ENCODE measurements at regions not wholly inside any gene's neighbourhood (a gene's known extent, or its start where the extent isn't known, plus 50 kb on each side); places are given as distances from the start of the nearest gene placed in this dataset.

GRCh38 chr2:150042500-150043171 lies 444.8 kb downstream of the RND3 start:
- no peak for DNase-seq

DNA sequence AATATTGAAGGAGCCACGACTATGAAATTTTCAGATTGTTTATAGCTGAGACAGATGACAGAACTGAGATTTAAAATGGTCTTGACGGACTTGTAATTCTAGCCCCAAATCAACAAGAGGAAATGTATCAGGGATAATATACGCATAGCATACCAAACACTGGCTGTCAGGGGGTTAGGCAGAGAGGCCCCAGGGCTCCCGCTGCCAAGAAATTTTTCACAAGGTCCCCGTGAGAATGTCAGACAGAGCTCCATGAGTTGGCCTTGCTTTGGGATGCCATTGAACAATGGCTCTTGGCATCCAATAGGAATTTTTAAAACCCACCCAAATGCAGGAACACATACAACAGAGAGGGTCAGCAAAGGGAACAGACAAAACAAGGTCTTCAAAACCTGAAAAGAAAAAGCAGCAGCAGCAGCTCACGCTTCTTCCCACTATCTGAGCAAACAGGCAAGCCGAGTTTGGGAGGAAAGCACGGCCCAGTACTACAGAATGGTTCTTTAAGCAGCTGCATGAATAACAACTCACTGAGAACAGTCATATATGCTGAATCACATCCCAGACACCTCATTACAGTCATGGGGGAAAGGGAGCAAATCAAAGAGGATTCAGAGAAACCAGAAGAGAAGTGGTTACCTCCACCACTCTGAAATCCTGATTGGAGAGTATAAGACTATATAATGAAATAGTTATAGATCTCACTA lies 445.6 kb downstream of the RND3 start:
- DNase-seq, result no peak

DNA sequence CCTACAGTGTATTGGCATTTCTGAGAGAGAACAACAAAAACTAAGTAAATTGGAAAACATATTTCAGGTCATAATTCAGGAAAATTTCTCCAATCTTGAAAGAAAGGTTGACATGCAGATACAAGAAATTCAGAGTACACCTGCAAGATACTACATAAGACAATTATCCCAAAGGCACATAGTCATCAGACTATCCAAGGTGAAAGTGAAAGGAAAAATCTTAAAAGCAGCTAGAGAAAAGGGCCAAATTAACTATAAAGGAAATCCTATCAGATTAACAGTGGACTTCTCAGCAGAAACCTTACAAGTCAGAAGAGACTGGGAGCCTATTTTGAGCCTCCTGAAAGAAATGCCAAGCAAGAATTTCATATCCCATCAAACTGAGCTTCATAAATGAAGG lies 449.0 kb upstream of the MMADHC start:
- DNase-seq, result no peak

DNA sequence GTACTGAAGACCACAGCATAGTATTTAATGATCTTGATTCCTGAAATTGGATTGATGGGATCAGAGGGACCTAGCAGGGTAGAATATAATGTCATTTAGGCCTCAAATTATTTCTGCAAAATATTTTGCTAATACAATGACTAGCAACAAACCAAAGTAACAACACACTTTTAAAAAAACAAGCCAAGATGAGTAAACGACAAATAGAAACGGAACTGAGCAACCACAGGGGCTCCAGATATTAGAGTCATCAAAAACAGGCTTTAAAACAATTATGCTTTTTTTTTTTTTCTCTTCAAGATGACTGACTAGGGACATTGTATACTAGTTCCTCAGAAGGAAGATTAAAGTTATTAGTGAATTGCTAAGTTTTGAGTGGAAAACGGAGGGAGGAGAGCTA lies 447.1 kb upstream of the MMADHC start:
- DNase-seq, result no peak

DNA sequence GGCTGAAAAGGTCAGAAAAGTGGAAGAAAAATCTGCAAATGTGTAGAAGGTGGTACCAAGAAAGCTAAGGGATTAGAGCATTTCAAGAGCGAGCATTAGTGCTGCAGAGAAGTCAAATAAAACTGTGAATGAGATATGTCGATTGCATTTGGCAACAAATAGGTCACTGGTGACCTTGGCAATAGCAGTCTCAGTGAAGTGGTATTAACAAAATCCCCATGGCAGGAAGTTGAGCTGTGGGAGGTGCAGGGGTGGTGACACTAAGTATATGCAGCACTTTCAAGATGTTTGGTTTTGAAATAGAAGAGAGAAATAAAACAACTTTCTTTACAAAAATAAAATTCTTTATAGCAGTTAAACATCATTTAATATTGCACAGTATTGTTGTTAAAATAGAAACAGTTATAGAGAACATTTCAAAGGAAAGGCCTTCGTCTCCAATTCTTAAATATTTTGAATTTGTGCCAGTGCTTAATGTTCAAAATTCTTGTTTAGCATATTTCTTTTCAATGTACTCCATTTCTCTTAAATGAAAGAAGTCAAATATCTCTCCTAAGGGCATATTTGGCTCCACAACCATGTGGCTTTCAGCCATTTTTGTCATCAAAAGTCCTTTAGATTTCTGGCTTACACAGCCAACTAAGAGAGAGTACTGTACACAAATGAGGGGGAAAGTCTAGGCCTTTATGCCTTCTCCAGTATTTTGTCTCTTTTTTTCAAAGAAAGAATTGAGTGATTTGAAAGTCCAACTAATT lies 443.0 kb upstream of the MMADHC start:
- DNase-seq, result peak in 1 of 2 experiments; percentile 47

DNA sequence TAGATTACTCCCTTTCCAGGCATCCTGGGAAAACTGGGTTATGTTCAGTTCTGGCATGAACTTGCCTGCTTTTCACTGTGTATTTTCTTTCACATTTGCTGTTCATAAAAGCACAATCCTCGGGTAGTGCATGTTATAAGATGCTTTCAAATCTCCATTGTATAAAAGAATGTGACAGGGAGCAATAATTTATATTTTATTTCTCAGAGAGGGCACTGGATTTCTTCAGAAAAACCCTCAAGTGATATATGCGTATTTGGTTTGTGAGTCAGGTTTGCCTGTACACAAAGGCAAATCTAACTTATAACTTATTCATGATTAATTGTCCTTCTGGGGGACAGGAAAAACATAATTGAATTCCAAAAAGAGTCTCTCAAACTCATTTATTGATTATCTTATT lies 440.7 kb upstream of the MMADHC start:
- DNase-seq, result no peak

DNA sequence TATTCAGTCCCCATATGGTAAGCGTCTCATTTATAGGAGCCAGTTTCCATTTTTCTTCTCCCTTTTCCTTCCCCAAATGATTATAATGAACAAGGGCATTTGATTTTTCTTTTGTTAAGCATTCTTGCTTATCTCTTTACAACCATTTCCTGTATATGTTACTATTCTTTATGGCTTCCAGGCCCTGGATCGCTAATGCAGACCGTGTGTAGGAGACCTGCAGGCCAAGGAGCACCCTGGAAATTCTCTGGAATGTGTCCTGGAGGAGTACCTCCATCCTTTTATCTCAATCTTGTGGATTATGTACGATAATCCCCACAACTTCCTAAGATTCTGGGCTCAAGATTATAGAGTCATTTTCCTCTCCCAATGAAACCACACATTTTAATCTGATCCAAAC lies 439.6 kb upstream of the MMADHC start:
- no peak for DNase-seq

DNA sequence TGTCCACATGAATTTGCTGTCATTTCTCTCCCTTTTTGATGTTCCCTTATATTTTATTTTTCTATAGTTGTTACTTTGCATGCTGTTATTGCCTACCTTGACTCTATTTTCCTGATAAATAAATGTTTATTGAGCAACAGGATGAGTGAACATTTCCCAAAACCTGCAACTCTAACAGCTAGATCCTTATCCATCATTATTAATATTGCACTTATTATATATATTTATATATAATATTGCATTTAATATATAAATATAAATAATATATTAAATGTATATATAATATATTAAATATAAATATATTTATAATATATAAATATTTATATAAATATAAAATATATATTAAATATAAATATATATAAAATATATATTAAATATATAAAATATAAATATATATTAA lies 436.1 kb upstream of the MMADHC start:
- no peak for DNase-seq

DNA sequence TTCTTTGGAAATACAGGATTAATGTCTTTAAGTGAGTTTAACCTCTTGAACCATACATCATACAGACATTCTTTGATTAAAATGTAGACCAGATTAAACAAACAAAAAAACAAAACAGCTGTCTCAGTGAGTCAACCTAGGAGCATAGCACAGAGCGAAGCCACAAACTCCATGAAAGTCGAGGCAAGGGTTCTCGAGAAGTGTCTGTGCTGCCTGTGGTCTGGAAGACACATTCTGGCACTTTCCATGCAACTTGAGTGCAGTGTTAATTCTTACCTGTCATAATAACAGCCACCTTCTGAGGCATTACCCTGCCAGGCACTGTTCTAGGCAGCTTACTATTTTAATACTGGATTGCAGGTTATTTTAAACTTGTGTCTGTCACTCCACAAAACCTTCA lies 435.5 kb upstream of the MMADHC start:
- no peak for DNase-seq

DNA sequence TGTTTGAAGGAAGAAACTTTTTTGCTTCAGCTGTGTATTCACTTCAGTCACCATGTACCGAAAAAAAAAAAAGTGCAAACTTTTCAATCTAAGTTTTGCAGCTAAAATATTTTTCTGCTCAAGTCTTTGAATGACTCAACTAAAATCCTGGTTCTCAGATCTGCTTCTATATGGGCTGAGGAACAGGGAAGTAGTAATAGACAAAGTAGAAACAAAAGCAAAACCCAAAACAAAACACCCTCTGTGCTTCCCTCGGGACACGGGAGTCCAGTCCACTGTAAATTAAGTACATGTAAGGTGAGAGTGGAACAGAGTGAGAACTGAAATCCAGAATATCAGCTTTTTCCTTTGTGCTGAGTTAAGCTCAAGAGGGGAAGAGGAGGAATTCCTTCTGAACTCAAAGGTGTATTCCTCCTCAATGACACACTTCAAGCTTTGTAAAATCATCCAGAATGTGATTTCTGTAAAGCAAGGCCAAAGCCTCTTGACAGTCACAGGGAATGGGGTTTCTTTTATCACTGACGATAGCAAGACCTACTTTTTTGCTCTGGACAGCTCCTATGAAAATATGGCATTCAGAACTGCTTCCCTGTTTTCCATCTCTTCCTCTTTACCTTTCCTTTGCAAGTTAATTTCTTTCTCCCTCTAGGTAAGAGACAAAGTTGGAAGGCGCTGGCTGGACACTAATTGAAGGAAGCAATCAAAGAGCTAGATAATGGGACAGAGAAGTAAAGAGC lies 433.5 kb upstream of the MMADHC start:
- DNase-seq, result no peak

- no peak for DNase-seq
Observed at GRCh38 chr2:150020221-150020620, 432.6 kb upstream of the MMADHC start.

DNA sequence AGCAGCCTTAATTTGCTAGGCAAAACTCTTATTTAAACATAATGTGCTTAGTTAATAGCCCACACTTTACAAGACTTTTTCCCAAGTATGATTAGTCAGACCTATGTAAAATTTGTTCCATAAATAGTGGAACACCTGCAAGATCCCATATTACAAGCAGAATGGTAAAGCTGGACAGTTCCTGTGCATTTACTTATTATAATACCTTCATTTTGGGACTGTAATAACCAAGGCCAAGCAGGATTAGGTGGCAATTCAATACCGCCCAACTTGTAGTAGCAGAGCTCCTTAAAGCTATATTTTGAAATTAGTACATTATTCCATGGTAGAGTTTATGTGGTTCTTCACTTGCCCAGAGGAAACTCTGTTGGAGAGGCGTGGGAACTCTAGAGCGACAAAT lies 431.5 kb upstream of the MMADHC start:
- no peak for DNase-seq

GRCh38 chr2:150012986-150013385 lies 425.4 kb upstream of the MMADHC start:
- peak in 1 of 2 experiments; percentile 53 for DNase-seq

DNA sequence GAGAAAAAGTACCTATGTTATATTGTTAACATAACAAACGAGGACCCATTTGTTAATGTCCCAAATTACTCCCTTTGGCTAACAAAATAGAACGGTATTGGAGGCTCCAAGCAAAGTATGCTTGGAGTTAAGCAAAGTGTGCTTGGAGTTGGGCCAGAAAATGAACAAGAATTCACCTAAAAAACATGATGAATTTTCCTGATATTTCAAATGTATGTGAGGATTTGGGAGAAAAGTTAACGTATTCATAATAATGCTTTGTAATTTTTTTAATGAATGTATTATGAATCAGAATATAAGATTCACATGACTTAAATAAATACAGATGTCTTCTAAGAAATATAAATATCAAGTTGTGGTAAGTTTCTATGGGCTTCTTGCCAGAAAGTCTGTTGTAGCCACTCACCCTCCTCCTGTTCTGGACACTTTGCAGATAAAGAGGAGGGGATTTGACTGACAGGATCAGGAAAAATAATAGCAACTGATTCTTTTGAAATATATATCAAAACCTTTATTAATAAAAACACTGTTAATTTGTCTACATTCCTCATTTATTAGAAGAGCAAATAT lies 423.7 kb upstream of the MMADHC start:
- peak in 1 of 2 experiments; percentile 50 for DNase-seq

- DNase-seq, result no peak
Observed at GRCh38 chr2:150008901-150009300, 421.3 kb upstream of the MMADHC start.

GRCh38 chr2:150007815-150008430 lies 420.3 kb upstream of the MMADHC start:
- DNase-seq, result no peak

DNA sequence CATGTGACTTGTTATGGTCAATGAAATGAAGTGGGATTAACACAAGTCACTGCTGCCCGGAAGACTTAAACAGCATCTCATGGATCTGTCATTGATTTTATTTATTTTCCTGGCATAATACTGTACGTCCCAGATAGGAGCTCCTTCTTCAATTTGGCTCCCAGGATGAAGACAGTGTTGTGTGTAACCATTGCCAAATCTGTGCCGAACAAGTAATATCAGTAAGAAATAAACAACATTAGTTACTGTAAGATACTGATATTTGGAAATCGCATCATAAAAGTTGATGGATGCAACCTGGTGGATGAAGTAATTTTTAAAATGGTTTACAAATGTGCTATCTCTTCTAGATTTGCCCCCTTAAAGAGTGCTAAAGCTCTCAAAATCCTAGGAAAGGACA lies 419.0 kb upstream of the MMADHC start:
- DNase-seq, result no peak

DNA sequence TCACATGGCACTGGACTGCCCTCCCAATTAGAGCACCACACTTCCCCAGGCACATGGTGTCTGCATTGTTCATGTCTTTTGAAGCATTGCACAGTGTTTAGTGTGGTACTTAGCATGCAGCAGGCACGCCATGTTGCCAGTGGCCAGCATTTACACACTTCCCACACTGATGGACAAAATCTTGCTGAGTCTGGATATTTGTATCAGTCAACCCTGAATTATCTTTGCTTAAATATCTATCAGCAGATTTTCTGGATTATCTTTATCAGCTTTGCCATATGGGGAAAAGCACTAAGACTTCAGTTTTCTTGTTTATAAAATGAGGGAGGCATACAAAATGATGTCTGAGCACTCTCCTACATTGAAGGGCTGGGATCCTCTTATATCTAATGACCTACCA lies 416.0 kb upstream of the MMADHC start:
- DNase-seq, result no peak

GRCh38 chr2:150001788-150002187 lies 414.2 kb upstream of the MMADHC start:
- DNase-seq, result no peak

- DNase-seq, result no peak
Observed at GRCh38 chr2:149996901-149997300, 409.3 kb upstream of the MMADHC start.

DNA sequence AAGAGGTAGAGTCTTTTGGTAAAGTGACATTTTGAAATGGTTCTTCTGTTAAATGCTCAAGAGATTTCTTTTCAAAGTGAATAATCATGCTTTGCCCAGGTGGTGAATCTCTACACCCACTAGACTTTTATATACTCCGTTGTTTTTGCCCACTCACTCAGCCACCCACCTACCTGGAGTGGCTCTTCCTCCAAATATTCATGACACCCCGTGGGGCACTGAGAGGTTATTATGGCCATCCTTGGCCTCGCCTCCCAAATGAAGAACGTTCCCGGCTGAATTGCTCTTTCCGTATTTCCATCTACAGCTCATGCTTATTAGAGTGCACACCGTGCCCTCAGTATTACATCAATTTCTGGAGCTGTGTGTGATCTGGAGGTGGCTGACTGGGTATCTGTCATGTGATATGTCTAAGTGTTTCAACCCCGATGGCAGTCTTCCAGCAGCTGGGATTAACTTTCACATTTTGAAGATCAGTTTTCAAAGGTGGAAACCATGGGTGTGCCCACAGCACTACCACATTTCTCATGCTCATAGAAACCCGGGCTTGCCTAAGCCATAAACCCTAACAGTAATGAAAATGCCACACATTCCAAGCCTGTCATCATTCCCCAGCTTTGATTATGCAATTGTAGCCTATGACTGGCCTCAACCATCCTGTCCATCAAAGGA lies 406.6 kb upstream of the MMADHC start:
- DNase-seq, result no peak

DNA sequence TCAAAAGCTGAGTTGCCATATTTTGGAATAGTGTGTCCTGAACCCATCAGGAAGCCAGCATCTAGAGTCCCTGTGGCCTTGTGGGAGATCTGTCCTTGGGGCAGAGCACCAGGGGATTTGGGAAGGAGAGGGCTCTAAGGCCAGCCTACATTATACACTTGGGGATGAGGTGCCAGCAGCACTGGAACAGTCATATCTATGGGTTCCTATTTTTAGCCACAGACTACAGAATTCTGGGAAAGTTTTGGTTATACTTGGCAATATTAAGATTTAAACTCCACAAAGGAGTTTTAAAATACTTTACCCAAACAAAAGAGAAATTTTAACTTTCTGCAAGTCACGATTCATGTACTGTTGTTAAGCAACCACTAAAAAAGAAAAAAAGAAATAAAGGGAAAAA lies 405.7 kb upstream of the MMADHC start:
- no peak for DNase-seq
